ENCODE measurements at regions not wholly inside any gene's neighbourhood (a gene's known extent, or its start where the extent isn't known, plus 50 kb on each side); places are given as distances from the start of the nearest gene placed in this dataset.

DNA sequence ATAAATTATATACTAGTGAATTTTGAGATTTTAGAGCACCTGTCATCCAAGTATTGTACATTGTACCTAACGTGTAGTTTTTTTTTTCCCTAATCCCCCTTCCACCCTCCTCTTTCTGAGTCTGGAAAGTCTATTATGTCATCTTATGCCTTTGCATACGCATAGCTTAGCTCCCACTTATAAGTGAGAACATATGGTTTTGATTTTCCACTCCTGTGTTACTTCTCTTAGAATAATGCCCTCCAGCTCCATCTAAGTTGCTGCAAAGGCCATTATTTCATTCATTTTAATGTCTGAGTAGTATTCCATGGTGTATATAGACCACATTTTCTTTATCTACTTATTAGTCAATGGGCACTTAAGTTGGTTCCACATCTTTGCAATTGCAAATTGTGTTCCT, 177.0 kb upstream of the C16orf82 start:
- no peak for DNase-seq (ENCODE audit: low read depth)

DNA sequence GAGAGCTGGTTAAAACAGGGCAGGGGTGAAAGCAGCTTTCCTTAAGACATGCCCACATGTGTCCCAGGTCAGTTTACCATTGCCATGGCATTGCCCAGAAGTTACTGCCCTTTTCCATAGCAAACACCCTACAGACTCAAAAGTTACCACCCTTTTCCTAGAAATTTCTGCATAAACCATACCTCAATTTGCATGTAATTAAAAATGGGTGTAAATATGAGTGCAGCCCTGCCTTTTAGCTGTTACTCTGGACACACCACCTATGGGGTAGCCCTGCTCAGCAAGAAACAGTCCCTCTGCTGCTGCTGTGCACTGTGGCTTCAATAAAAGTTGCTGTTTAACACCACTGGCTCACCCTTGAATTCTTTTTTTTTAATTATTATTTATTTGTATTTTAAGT, 168.5 kb upstream of the C16orf82 start:
- no peak for DNase-seq (ENCODE audit: low read depth)

DNA sequence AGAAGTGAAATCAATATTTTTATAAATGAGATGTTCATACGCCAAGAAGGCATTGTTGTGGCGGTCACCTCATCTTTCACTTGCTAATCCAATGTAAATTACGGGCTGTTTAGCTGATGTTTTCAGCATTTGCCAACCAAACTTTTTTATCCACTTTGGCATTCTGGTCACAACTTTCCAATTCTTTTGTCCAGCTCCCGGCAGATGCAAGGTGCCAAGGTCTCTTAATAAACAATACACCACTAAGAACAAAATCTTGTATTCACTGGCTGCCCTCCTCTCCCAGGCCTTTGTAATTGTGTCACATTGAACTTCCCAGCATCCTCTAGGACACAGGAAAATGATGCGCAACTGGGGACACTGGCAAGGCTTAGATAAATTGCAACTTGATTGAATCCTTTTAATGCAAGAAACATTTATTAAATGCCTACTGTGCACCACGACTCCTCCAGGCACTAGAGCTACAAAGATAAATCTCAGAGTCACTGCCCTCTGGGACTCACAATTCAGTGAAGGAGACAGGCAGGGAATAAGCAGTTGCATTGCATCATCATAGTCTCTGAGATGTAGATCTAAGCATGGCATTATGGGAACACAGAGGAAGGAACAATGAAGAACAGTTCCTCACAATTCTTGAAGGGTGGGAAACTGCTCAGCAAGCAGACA, 165.4 kb upstream of the C16orf82 start:
- DNase-seq (ENCODE audit: low read depth) = no peak

DNA sequence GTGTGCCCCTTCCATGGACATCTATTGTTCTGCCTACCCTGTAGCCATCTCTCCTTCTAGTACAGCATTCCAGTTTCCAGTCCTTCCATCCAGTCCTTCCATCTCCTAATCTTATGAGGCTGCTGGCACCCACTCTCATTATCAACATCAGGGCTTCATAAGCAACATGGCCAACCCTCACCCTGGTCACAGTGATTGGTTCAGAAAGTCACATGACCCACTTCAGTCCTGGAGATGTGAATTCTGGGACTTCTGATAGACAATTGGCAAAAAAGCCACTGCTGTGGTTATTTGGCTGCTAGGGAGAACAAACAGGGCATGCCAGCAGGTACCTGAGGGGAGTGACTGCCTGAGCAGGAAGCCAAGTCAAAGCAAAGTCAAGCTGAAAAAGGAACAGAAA, 164.7 kb upstream of the C16orf82 start:
- no peak for DNase-seq (ENCODE audit: low read depth)

DNA sequence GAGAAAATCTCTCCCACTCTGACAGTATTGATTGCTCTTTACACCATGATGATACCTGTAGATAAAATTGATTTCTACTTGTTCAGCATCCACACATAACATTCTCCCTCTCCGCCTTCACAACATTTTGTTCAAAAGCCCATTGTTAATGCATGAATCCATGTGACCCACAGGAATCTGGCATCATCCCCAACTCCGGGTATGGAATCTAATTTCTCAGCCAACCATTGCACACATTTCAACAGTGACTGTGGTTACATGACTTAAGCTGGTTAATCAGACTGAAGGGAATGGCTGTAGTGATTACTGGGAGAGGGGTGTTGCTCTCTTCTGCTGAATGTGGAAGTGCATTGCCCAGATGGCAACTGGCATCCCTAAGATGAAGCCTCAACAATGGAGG, 161.4 kb upstream of the C16orf82 start:
- peak; percentile 45 for DNase-seq (ENCODE audit: low read depth)

DNA sequence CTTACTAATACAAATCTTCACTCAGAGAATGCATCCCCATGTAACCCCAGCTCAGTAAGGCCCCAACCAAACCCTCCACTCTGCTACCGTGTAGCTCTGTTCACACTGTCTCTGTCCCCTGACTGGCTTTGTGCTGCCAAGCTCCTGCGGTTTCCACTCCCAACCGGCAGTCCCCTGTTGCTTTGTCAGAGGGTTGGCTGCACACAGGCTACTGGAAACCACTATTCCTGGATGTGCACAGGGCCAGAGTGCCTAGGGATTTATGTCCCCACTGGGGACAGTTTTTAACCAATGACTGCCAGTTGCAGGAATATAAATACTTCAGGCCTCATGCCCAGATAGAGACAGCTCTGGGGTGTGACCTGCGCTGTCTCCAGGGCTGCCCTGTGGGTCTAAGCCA, 157.1 kb upstream of the C16orf82 start:
- DNase-seq (ENCODE audit: low read depth) = no peak

DNA sequence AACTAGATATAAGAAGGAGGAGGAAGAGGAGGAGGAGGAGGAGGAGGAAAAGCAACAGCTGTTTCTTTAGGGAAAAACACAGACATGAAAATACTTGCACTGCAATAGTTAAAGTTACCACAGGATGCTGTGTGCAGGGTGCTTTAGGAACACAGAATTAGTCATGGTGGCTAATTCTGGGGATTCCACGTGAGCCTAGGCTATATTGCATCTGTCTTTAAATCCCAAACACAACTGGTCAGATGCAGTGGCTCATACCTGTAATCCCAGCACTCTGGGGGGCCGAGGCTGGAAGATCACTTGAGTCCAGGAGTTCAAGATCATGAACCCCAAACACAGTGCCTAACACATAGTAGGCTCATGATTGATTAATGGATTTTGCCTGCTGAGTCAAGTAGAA, 155.3 kb upstream of the C16orf82 start:
- no peak for DNase-seq (ENCODE audit: low read depth)

DNA sequence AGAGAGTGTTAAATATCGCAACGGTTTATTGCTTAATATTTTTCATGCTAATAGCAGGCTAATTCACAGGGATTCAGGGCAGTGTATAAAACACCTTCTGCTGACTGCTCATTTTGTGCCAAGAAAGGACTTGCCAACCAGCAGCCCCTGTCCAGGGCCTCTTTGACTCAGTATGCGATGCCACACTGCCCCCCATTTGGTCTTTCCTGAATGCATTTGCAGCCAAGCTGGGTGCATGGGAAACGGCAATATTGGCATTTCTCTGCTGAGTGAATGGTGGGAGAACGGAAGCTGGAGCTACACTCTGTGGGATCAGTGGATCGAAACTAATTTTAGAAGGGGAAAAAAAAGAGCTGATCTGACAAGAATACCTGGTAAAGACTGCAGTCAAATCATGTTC, 152.9 kb upstream of the C16orf82 start:
- no peak for DNase-seq (ENCODE audit: low read depth)

DNA sequence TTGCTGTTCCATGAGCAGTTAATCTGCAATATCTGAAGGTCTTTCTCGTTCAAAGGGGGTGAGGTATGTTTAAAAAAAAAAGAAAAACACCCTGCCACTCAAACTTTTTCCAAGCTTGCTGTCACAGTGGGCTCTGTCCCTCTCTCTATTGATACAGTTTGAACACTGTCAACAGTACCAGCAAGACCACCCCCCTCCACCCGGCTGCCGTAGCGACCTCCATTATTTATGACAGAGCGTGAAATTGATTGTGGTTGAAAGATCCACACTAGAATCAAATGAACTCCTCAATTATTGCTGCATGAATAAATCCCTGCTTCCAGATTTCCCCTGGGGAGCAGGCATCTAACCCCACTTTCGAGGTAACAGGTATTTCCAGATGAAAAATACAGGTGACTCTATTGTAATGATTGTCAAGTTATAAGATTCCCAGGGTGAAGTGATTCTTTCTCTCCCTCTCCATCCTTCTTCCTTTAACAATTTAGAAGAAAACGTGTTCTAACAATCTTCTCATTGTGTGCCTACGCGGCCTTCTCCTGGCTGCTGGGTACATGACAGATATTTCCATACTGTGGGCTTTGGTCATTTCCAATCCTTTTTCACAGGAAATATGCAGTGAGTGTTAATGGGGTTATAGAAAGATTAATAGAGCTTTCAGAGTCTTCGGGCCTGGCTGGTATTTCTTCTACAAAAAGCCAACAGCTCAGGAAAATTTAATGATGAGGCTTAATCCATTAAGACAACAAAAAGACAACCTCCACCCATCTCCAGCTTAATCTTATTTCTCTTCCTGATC, 135.7 kb upstream of the C16orf82 start:
- no peak for DNase-seq (ENCODE audit: low read depth)

DNA sequence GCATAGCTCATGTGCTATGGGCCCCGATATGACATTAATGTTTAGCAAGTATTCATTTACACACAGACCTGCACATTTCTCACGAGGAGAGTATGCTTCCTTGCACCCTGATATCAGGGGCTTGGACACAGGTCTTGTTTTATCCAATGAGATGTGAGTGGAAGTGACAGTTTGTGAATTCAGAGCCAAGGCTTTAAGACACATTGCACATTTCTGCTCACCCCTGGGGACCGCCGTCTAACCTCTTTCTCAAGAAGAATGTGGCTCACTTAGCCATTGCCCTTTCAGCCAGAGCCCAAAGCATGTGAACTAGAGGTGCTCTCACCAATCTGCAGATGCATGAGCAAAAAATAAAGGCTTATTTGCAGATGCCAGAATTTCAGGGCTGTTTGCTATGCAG, 116.1 kb upstream of the C16orf82 start:
- no peak for DNase-seq (ENCODE audit: low read depth)

DNA sequence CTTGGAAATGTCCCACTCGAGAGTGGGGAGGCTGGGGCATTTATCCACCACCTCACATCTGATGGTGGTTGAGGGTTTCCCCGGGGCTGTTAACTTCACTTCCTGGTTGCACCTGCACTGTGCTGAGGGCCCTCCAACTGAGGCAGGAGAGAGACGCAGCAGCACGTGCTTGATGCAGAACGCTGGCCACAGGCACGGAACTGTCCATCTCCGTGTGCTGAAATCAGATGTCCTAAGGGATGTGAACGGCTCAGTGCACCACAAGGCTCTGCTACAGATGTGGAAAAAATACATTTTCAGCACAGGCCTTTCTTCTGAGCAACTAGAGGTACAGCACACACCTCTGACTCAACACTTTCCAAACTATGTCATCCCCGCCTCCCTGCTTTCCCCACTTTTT, 114.8 kb upstream of the C16orf82 start:
- peak; percentile 34 for DNase-seq (ENCODE audit: low read depth)

DNA sequence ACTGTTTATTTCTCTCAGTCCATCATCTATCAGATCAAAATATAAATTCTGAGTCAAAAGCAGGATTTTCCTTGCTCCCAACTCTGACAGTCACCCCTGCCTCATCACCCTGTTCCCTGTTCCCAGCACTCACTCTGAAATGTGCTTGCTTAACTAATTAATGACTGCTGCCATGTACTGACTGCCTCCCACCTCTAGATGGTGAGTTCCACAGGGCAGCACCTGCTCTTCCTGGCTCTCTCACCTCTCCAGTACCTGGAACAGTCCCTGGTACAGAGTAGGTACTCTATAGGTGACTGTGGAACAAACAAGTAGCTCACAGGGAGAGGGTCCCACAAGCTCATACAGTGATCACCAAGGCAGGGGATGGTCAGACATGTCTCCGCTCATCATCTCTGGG, 114.3 kb upstream of the C16orf82 start:
- no peak for DNase-seq (ENCODE audit: low read depth)

DNA sequence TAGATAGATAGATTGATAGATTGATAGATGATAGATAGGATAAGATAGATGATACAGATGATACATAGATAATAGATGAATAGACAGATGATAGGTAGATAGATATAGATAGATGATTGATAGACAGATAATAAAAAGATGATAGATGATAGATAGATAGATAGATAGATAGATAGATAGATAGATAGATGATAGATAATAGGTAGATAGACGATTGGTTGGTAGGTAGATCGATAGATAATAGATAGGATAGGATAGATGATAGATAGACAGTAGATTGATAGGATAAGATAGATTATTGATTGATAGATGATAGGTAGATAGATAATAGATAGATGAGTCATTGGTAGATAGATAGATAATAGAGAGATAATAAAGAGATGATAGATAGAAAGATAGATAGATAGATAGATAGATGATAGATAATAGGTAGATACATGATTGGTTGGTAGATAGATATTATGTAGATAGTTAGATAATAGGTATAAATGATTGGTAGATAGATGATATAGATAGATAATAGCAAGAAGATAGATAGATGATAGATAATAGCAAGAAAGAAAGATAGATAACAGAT, 109.4 kb upstream of the C16orf82 start:
- no peak for DNase-seq (ENCODE audit: low read depth)

DNA sequence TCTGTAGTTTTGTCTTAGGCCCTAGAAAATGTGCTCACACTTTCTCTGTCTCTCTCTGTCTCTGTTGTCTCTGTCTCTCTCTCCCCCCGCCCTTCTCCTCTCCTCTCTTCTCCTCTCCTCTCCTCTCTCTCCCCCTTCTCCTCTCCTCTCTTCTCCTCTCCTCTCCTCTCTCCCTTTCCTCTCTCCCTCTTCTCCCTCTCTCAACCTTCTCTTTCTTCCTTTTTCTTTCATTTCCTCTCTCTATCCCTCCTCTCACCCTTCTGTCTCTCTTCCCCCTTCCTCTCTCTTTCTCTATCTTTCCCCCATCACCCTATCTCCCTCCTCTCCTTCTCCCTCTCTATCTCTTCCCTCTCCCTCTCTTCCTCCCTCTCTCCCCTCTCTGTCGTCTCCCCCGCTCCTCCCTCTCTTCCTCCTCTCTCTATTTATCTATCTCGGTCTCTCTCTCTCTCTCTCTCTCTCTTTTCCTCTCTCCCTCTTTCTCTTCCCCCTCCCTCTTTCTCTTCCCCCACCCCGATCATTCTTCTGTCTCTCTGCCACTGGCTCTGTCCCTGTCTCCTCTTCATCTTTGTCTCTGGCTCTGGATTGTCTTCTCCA, 107.2 kb upstream of the C16orf82 start:
- DNase-seq (ENCODE audit: low read depth) = no peak

DNA sequence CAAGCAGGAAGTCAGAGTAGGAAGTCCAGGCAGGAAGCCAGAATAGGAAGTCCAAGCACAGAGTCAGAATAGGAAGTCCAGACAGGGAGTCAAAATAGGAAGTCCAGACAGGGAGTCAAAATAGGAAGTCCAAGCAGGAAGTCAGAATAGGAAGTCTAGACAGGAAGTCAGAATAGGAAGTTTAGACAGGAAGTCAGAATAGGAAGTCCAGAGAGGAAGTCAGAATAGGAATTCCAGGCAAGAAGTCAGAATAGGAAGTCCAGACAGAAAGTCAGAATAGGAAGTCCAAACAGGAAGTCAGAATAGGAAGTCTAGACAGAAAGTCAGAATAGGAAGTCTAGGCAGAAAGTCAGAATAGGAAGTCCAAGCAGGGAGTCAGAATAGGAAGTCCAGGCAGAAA, 105.3 kb upstream of the C16orf82 start:
- DNase-seq (ENCODE audit: low read depth) = no peak

DNA sequence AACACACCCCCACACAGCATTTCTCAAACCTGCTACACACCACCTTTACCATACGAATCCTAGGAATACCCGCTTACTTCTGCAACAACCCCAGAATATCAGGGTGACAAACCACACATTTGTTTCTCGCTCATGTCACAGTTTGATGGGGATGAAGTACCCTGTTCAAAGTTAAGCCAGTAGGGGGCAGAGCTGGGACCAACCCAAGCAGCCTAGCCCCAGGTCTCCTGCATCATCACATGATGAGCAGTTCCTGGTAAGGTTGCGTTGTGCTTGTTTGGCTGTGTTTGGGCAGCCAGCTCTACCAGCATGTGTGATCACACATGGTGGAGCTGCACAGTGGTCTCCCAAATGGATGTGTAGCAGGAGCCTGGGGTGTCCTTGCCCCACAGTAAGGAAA, 103.6 kb upstream of the C16orf82 start:
- DNase-seq (ENCODE audit: low read depth) = peak; percentile 34

DNA sequence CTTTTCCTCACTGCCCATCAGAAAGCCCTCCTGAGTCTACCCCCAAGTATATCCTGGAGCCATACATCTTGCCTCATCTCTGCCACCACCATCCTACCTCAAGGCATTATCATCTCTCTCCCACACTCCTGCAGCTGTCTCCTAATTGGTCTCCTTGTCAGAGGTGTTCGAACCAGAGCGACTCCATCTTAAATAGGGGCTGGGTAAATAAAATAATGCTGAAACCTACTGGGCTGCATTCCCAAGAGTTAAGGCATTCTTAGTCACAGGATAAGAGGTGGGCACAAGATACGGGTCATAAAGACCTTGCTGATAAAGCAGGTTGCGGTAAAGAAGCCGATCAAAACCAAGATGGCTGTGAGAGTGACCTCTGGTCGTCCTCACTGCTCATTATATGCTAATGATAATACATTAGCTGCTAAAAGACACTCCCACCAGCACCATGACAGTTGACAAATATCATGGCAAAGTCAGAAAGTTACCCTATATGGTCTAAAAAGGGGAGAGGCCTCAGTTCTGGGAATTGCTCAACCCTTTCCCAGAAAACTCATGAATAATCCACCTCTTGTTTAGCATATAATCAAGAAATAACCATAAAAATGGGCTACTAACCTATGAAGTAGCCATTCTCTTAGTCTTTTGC, 97.0 kb upstream of the C16orf82 start:
- DNase-seq (ENCODE audit: low read depth) = no peak

DNA sequence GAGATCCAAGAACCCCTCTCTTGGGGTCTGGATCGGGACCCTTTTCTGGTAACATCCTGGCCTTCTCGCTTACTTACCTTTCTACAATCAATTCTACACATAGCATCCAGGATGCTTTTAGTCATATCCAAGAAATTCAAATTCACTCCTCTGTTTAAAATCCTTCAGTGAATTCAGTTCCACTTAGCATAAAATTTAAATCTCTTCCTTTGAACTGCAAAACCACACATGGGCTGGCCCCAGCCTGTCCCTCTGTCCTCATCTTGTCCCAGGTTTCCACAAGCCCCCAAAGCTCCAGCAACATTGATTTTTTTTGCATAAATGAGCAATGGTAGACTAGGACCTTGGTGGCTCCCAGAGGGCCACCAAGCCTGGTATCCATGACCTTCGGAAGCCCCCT, 96.4 kb upstream of the C16orf82 start:
- no peak for DNase-seq (ENCODE audit: low read depth)

DNA sequence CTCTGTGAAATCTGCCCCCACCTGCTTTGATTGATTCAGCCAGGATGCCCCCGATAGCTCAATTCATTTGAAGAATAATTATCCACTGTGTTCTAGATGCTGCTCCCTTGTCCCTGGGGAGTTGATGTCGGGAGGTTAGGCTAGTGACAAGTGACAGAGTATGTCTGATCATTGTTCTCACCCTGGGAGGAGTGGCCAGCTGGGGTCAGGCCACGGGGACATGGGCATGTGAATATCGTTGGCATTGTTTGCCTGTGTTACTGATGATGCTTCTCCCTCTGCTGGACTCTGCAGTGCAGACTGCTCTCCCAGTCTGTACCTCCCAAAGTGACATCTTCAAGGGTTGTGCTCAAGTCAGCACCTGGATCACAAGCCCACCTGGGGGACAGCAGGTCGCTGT, 89.9 kb upstream of the C16orf82 start:
- no peak for DNase-seq (ENCODE audit: low read depth)

DNA sequence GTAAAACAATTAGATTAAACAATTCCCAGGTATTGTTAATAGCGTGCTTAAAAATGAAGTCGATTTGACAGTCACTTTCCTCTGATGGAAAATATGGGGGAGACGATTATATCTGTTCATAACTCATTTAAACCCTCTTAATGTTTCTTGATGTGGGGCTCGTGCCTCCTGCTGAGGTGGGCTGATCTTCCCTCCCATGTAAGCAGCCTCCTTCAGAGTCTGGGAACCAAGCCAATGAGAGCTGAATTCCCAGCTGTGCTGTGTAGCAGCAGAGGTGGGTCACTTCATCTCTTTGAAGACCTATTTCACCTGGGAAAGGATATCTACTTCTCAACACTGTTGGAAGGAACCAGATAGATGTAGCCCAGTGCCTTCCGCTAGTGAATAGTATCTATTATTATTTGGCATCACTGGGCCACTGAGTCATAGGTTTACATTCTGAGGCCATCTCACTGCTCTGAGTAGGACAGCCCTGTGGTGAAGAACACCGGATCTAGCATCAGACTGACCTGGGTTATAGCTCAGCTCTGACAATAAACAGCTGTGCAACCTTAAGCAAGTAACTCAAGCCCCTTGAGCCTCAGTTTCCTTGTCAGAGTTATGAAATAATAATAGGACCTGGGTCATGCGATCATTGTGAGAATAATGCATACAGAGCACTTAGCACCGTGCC, 85.3 kb upstream of the C16orf82 start:
- DNase-seq (ENCODE audit: low read depth) = peak; percentile 91

DNA sequence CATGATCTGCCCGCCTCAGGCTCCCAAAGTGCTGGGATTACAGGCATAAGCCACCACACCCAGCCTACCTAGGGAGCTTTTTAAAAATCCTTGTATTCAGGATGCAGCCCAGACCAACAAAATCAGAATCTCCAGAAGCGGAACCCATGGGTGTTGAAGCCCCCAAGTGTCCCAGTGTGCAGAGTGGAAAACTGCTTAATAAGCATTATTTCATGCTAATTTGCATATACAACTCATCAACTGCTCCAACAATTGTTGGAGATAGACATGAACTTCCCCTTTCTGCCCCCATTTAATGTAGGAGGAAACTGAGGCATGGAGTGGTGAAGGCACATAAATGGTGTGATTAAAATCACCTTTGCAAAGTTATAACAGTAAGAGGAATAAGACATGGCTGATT, 84.3 kb upstream of the C16orf82 start:
- DNase-seq (ENCODE audit: low read depth) = no peak

DNA sequence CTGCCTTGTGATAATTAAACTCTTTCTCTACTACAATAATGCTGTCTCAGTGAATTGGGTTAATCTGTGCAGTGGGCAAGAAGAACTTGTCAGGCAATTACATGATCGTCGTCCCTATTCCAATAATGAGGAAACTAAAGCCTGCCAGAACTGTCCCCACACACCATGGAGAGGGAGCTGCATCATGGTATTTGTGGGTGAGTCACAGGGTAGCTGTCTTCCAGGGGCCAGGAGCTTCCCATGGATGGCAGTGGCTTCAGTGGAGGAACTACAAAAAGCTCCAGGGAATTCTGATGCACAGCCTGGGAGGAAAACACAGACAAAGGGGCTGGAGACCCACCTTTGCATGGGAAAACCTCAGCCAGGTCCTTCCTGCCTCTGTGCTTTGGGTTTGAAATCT, 83.3 kb upstream of the C16orf82 start:
- peak; percentile 43 for DNase-seq (ENCODE audit: low read depth)
